ENCODE measurements at regions not wholly inside any gene's neighbourhood (a gene's known extent, or its start where the extent isn't known, plus 50 kb on each side); places are given as distances from the start of the nearest gene placed in this dataset.

GRCh38 chr6:41467061-41467460 is 79.1 kb upstream of the FOXP4 start:
- H3K36me3 ChIP-seq (ENCODE audit: control insufficient read depth, insufficient read depth, low read length), result no peaks in the 10 kb centered on the region
- no peak overlapping the region for H3K27ac ChIP-seq (ENCODE audit: insufficient read depth, low read length)
- H3K4me1 ChIP-seq (ENCODE audit: control insufficient read depth, insufficient read depth, low read length), result 0 out of 2 replicates have a peak, but pooled peaks cover 2% of the 10 kb centered on the region
- H2AFZ ChIP-seq (replicated peaks; ENCODE audit: low read length, poor library complexity), result no peak overlapping the region
- no peak overlapping the region for H3K9ac ChIP-seq (ENCODE audit: low read depth, low read length)
- H2BK120ac ChIP-seq (ENCODE audit: low read depth, low read length), result no peak overlapping the region
- H3K9me3 ChIP-seq (ENCODE audit: control insufficient read depth, insufficient read depth, low read length), result no peaks in the 10 kb centered on the region
- no peaks in the 10 kb centered on the region; the same call in 1 of the 2 replicates for H4K20me1 ChIP-seq (ENCODE audit: insufficient read depth, low read length)
- no peak overlapping the region for H3K14ac ChIP-seq (replicated peaks; ENCODE audit: low read depth, low read length)
- H2BK20ac ChIP-seq (ENCODE audit: low read depth, low read length), result no peak overlapping the region
- ChIA-PET POLR2A (ENCODE audit: unreplicated experiment) (no interaction called here), CTCF (no interaction called here)
- H3K4me2 ChIP-seq (ENCODE audit: low read depth, low read length), result no peak overlapping the region
- no peaks in the 10 kb centered on the region for H3K79me1 ChIP-seq (ENCODE audit: low read depth in 1 of 2, low read length in 2 of 2)
- H2BK15ac ChIP-seq (ENCODE audit: low read depth, low read length), result no peak overlapping the region
- H4K91ac ChIP-seq (ENCODE audit: insufficient read depth, low read depth, low read length), result no peak overlapping the region
- H4K8ac ChIP-seq (ENCODE audit: low read depth in 2 of 2, low read length in 2 of 2), result no peak overlapping the region
- no peak overlapping the region for H3K56ac ChIP-seq (ENCODE audit: extremely low read depth, insufficient read depth, low read length)
- dilution Hi-C loops (cut with HindIII; ENCODE audit: low sequenced_read_pairs, unreplicated experiment), result no loop called here
- no peak overlapping the region for H3K23ac ChIP-seq (ENCODE audit: low read depth, low read length)
- H2AK5ac ChIP-seq (ENCODE audit: low read depth, low read length), result no peak overlapping the region
- H4K5ac ChIP-seq (ENCODE audit: low read depth, low read length), result no peak overlapping the region
- H2AK9ac ChIP-seq (replicated peaks; ENCODE audit: low read depth, low read length, poor library complexity), result no peak overlapping the region
- H3K27me3 ChIP-seq (ENCODE audit: control insufficient read depth, insufficient read depth, low read length), result peaks cover 36% of the 10 kb centered on the region
- no peak overlapping the region for H3K18ac ChIP-seq (ENCODE audit: low read depth, low read length)
- no peak for TF ChIP-seq BHLHE40 (IDR thresholded peaks at IDR 0.05; ENCODE audit: low read depth, low read length)
- TF ChIP-seq ELK1 (IDR thresholded peaks at IDR 0.05; ENCODE audit: borderline replicate concordance, low read depth, low read length), result no peak
- TF ChIP-seq POLR2A (IDR thresholded peaks at IDR 0.05; ENCODE audit: low read depth, low read length), result no peak
- TF ChIP-seq USF2 (IDR thresholded peaks at IDR 0.05; ENCODE audit: low read depth, low read length), result no peak
- no peak for TF ChIP-seq CHD1 (IDR thresholded peaks at IDR 0.05; ENCODE audit: low read depth, low read length)
- TF ChIP-seq NFE2L2 (IDR thresholded peaks at IDR 0.05; ENCODE audit: low read depth, low read length), result no peak
- no peak for TF ChIP-seq CTCF (conservative IDR thresholded peaks at IDR 0.05; ENCODE audit: low read depth, low read length)
- TF ChIP-seq SMC3 (IDR thresholded peaks at IDR 0.05; ENCODE audit: low read depth, low read length), result no peak
- no peak for TF ChIP-seq MXI1 (IDR thresholded peaks at IDR 0.05; ENCODE audit: borderline replicate concordance, low read depth, low read length)
- TF ChIP-seq CEBPB (IDR thresholded peaks at IDR 0.05; ENCODE audit: low read depth, low read length), result no peak
- TF ChIP-seq RFX5 (IDR thresholded peaks at IDR 0.05; ENCODE audit: low read depth, low read length), result no peak
- TF ChIP-seq MAZ (IDR thresholded peaks at IDR 0.05; ENCODE audit: borderline replicate concordance, low read depth, low read length), result no peak
- TF ChIP-seq FOS (IDR thresholded peaks at IDR 0.05; ENCODE audit: low read depth, low read length), result no peak
- no peak for TF ChIP-seq RCOR1 (IDR thresholded peaks at IDR 0.05; ENCODE audit: insufficient replicate concordance, low read length)
- TF ChIP-seq RAD21 (IDR thresholded peaks at IDR 0.05; ENCODE audit: low read length), result no peak
- no peak for TF ChIP-seq MAFK (IDR thresholded peaks at IDR 0.05; ENCODE audit: low read depth, low read length)
- in situ Hi-C loops (cut with MboI; ENCODE audit: low sequenced_read_pairs), result loop anchor here (10.0 kb wide), 1 partner anchor 118 kb away; no protein-coding TSS in a partner anchor
- no peak overlapping the region for H2BK5ac ChIP-seq (ENCODE audit: low read depth, low read length, poor library complexity, severe bottlenecking)
- WGBS, 2 experiments (ENCODE audit: extremely low coverage in 2 of 2, insufficient read length in 1 of 2), result no CpG with 5 or more reads among the region's 10 CpGs
- BruUV-seq (replicated peaks), result no TSS peak
- no peak overlapping the region for H3K4ac ChIP-seq (ENCODE audit: low read depth, low read length)
- DNase-seq (no peak), ATAC-seq (ENCODE audit: low read depth) (no peak)
- no peak overlapping the region for H3K4me3 ChIP-seq (ENCODE audit: insufficient read depth, low read depth, low read length)
- intact Hi-C loops (cut with micrococcal nuclease), result no loop called here
- H3K9me1 ChIP-seq (ENCODE audit: insufficient read depth, low read length), result no peaks in the 10 kb centered on the region

Measured in IMR-90 (cell line).